IPS-15b (cell line): ENCODE measurements at regions not wholly inside any gene's neighbourhood (a gene's known extent, or its start where the extent isn't known, plus 50 kb on each side); places are given as distances from the start of the nearest gene placed in this dataset.

Experiments used
- H3K27me3 ChIP-seq: one replicate; pipeline ENCODE4 v1.6.1; 2013; ENCODE audit warnings: low read length; ENCODE audit not compliant: control insufficient read depth, insufficient read depth
- H3K36me3 ChIP-seq: one replicate; pipeline ENCODE4 v1.6.1; 2013; ENCODE audit warnings: low read length; ENCODE audit not compliant: control insufficient read depth, insufficient read depth
- H3K4me1 ChIP-seq: one replicate; pipeline ENCODE4 v1.6.1; 2013; ENCODE audit warnings: mild to moderate bottlenecking, low read length; ENCODE audit not compliant: control insufficient read depth, insufficient read depth
- H3K4me3 ChIP-seq: one replicate; pipeline ENCODE4 v1.5.1; 2013; ENCODE audit warnings: low read depth, low read length
- H3K9ac ChIP-seq: one replicate; pipeline ENCODE4 v1.6.1; 2013; ENCODE audit warnings: low read depth, mild to moderate bottlenecking, low read length
- H3K9me3 ChIP-seq: one replicate; pipeline ENCODE4 v1.6.1; 2013; ENCODE audit warnings: mild to moderate bottlenecking, low read length; ENCODE audit not compliant: control insufficient read depth, insufficient read depth

DNA sequence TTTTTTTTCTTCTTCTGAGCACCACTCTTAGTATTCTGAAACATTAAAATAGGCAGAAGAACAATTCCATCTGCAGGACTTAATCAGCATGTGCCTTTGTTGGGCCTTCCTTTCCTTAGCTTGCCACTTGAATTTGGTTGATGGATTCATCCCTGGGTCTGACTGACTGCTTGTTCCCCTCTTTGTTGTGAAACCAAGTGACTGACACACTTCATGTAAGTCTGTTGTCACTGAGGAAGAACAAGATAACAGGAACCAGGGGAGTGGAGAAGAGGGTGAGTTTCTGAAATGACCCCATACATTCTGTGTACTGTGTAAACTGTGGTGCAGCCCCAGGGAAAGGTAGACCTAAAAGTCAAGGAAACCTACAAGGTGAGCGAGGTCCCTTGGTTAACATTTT is 188.7 kb upstream of the TBC1D5 start:
- Histone ChIP-seq H3K9me3 (no peaks in the 10 kb centered on the region), H3K4me1 (peaks cover 3% of the 10 kb centered on the region), H3K27me3 (no peaks in the 10 kb centered on the region), H3K9ac (no peak overlapping the region), H3K36me3 (no peaks in the 10 kb centered on the region), H3K4me3 (no peak overlapping the region)

DNA sequence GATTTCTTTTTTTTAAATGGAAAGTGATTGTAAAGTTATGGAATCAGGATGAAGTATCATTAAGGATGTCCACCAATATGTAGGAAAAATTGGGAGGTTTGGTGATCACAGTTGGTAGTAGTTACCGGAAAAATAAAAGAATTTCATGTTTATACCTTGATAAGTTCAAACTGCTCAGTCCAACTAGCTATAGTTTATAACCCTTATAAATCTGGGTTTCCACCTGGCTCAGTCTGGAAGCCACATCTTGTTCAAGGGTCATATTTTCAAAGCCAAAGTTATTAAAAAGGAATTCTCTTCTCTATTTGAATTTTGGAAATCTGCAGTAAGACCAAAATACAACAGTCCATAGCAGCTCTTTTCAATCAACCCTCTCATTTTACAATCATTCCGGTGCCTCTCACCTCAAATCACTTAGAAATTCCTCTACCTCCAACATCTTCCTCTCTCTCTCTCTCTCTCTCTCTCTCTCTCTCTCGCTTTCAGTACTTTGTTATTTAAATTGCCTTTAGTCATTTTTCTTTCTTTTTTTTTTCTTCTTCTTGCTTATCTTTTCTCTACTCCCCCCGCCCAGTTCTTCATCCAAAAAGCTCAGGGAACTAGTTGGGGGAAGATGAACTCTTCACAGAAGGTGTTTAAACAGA is 186.2 kb upstream of the TBC1D5 start:
- Histone ChIP-seq H3K4me3 (no peak overlapping the region), H3K9me3 (no peaks in the 10 kb centered on the region), H3K27me3 (no peaks in the 10 kb centered on the region), H3K4me1 (peaks cover 3% of the 10 kb centered on the region), H3K36me3 (no peaks in the 10 kb centered on the region), H3K9ac (no peak overlapping the region)

GRCh38 chr3:17927036-17927435 is 184.6 kb upstream of the TBC1D5 start:
- Histone ChIP-seq H3K9me3 (no peaks in the 10 kb centered on the region), H3K4me1 (peaks cover 3% of the 10 kb centered on the region), H3K36me3 (no peaks in the 10 kb centered on the region), H3K9ac (no peak overlapping the region), H3K4me3 (no peak overlapping the region), H3K27me3 (no peaks in the 10 kb centered on the region)

- Histone ChIP-seq H3K4me3 (no peak overlapping the region), H3K36me3 (no peaks in the 10 kb centered on the region), H3K4me1 (no peaks in the 10 kb centered on the region), H3K9me3 (no peaks in the 10 kb centered on the region), H3K9ac (no peak overlapping the region), H3K27me3 (no peaks in the 10 kb centered on the region)
Measured at GRCh38 chr3:17915341-17915740, 172.9 kb upstream of the TBC1D5 start.

DNA sequence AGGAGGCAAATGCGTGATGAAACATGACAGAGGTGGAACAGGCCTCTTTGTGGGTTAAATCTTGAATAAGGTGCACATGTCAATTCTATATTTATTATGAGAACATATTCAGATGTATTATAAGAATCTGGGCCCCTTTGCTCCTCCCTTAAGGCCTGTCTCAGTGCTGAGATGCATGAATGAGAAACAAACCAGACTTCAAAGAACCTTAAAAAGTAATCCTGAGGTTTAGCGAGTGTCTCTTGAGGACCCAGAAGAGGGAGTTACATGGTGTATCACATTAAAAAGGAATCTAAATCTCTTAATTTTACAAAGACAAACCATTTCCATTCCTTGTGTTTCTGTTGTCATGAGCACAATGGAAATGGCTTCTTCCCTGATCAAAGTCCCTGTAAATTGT is 170.9 kb upstream of the TBC1D5 start:
- H3K27me3 ChIP-seq = no peaks in the 10 kb centered on the region
- no peaks in the 10 kb centered on the region for H3K36me3 ChIP-seq
- no peak overlapping the region for H3K9ac ChIP-seq
- no peak overlapping the region for H3K4me3 ChIP-seq
- no peaks in the 10 kb centered on the region for H3K9me3 ChIP-seq
- peaks cover 6% of the 10 kb centered on the region for H3K4me1 ChIP-seq

- Histone ChIP-seq H3K9ac (no peak overlapping the region), H3K36me3 (no peaks in the 10 kb centered on the region), H3K9me3 (no peaks in the 10 kb centered on the region), H3K4me1 (peaks cover 9% of the 10 kb centered on the region), H3K4me3 (no peak overlapping the region), H3K27me3 (no peaks in the 10 kb centered on the region)
Measured at GRCh38 chr3:17911986-17912760, 169.7 kb upstream of the TBC1D5 start.

DNA sequence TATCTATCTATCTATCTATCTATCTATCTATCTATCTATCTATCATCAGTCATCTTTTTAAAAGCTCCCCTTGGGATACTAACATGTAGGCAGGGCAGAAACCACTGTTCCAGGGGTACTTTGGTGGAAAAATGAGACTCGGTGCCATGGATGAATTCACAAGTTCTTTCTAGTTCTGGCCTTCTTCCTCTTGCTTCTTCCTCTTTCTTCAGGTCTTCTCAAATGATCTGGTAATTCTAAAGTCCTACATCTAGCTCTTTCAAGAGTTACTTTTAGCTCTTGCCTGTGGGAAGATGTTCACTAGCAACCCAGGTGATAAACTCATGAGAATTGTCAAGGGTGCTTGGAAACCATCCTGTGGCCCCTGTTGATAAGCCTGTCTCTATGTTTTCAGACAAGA is 168.5 kb upstream of the TBC1D5 start:
- Histone ChIP-seq H3K9ac (no peak overlapping the region), H3K9me3 (no peaks in the 10 kb centered on the region), H3K4me3 (no peak overlapping the region), H3K4me1 (peaks cover 9% of the 10 kb centered on the region), H3K36me3 (no peaks in the 10 kb centered on the region), H3K27me3 (no peaks in the 10 kb centered on the region)

DNA sequence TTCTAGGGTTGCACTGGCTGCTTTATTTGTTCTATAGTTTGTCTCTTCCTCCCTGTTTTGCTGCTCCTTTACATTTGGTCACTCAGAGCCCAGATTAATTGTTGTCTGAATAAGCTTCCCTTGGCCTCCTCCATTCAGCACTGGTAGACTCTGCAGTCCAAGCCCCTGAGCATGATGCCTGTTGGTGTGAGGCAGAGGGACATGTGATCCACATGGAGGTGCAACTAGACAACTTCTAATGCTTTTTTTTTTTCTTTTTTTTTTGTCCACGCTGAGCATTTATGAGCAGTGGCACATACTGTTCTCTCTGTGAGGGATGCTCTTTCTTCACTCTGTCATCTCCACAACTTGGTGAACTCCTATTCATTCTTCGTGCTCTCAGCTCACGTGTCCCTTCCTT is 167.3 kb upstream of the TBC1D5 start:
- Histone ChIP-seq H3K4me3 (no peak overlapping the region), H3K9ac (no peak overlapping the region), H3K36me3 (no peaks in the 10 kb centered on the region), H3K4me1 (peaks cover 9% of the 10 kb centered on the region), H3K9me3 (no peaks in the 10 kb centered on the region), H3K27me3 (no peaks in the 10 kb centered on the region)

GRCh38 chr3:17908399-17909191 is 166.2 kb upstream of the TBC1D5 start:
- Histone ChIP-seq H3K9ac (no peak overlapping the region), H3K9me3 (no peaks in the 10 kb centered on the region)

DNA sequence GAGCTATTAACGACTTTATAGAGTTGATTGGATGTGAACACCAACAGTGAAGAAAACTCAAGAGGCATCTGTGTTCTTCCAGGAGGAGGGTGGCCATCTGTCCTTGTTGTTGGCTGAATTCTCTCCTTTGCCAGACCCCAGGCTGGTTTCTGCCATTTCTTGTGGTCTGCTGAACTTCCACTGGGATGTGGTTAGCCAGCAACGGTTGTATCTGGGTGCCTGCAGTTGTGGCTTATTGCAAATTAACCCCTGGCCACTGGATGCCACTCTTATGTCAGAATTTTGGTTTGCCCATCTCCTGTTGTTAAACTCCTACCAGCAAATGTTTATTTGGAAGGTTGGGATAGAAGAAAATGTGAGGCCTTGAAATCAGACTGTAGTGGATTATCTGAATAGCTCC is 163.6 kb upstream of the TBC1D5 start:
- H3K36me3 ChIP-seq = no peaks in the 10 kb centered on the region
- H3K9me3 ChIP-seq = no peaks in the 10 kb centered on the region
- no peaks in the 10 kb centered on the region for H3K27me3 ChIP-seq
- no peak overlapping the region for H3K4me3 ChIP-seq
- no peak overlapping the region for H3K9ac ChIP-seq
- peaks cover 9% of the 10 kb centered on the region for H3K4me1 ChIP-seq

More at GRCh38 chr3:17908399-17909191, 166.2 kb upstream of the TBC1D5 start:
- Histone ChIP-seq H3K4me3 (no peak overlapping the region), H3K4me1 (peaks cover 9% of the 10 kb centered on the region), H3K27me3 (no peaks in the 10 kb centered on the region), H3K36me3 (no peaks in the 10 kb centered on the region)

- no peaks in the 10 kb centered on the region for H3K9me3 ChIP-seq
- H3K9ac ChIP-seq = no peak overlapping the region
- no peaks in the 10 kb centered on the region for H3K4me1 ChIP-seq
- H3K36me3 ChIP-seq = no peaks in the 10 kb centered on the region
- H3K27me3 ChIP-seq = no peaks in the 10 kb centered on the region
- no peak overlapping the region for H3K4me3 ChIP-seq
Measured at GRCh38 chr3:17901893-17902292, 159.5 kb upstream of the TBC1D5 start.
